GM12874 (cell line): ENCODE measurements at regions not wholly inside any gene's neighbourhood (a gene's known extent, or its start where the extent isn't known, plus 50 kb on each side); places are given as distances from the start of the nearest gene placed in this dataset.

Experiments used
- CTCF ChIP-seq: IDR thresholded peaks from 2 replicates; pipeline ENCODE4 v1.5.1; 2011; ENCODE audit warnings: low read depth, mild to moderate bottlenecking, control low read depth, low read length, moderate library complexity; ENCODE audit not compliant: insufficient read depth

DNA sequence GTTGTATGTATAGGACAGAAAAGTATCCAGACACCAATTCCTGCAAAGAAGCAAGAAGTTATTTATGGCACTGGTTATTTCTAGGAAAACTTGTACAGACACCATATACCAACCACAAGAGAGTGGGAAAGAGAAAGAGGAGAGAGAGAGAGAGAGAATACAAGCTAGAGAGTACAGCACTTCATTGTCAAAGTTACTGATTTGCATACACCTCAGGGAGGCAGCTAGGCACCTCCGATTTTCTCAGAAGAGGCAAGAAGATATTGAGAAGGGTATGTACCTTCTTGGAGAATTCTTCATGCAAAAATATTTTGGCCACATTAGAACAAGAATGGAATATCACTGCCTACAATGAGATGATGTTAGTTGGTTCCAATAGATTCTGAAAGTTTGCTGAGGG lies 333.9 kb upstream of the PIK3C3 start:
- no peak for TF ChIP-seq CTCF

- no peak for TF ChIP-seq CTCF
Measured at GRCh38 chr18:41618147-41618546, 336.9 kb upstream of the PIK3C3 start.

DNA sequence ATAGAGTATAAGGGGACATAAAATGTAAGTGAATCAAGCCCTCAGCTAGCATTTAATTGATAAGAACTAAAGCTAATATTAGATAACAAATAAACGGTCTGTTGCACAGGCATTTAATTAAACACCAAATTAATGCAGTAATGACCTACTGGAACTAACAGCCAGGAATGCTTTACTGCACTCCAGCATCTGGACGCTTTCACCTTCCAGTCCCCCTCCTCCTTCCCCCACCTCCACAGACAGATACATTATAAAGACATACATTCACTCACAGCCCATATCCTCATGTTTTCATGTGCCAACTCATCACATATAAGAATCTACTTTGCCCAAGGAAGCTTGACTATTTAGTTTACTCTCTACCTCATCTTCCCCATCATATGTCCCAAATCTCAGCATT lies 337.4 kb upstream of the PIK3C3 start:
- no peak for TF ChIP-seq CTCF

GRCh38 chr18:41613003-41613609 lies 341.9 kb upstream of the PIK3C3 start:
- no peak for TF ChIP-seq CTCF

GRCh38 chr18:41604964-41605363 lies 350.1 kb upstream of the PIK3C3 start:
- no peak for TF ChIP-seq CTCF

DNA sequence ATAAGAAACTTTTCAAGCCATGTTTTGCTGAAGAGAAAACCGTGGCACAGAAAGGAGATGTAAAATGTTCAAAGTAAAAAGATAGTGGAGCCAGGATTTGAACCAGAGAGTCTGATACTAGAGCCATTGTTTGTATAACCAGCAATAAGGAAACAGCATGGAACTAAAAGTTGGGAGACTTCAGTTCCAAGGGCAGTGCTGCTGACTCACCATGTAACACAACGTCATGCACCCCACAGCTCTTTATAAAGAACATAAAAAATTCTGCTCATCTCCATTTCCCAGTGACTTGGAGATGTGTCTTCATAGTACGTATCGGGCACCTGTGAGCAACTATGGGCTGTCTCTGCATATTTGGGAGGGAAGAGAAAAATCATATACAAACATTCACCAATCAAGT lies 353.0 kb upstream of the PIK3C3 start:
- no peak for TF ChIP-seq CTCF

DNA sequence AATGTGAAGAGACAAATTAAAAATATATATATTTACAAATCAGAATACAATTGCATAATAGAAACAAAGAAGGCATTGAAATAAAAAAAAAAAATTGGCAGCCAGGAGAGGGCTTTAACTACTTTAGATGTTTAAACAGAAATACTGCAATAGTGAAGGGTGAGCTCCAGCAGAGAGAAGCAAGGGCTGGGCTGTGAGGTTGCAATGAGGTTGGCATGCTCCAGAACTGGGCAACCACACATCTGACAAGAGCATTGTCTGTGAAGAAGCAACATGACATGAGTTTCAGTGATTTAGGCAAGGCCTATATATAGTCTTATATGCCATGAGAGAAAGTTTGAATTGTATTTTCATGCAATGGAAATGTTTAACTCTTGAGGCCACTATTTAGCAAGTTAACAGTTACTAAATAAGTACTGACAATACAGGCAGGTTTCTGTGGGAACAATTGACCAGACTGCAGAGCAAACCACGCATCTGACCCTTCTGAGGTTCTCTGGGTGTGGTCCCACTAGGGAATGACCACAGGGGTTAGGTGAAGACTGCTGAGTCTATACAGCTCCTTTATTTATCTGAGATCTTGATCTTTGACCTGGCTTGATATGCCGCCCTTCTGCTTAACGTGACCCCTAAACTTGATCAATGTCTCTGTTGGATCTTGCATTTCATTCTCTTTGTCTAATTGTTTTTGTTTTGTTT lies 354.2 kb upstream of the PIK3C3 start:
- no peak for TF ChIP-seq CTCF

- no peak for TF ChIP-seq CTCF
Measured at GRCh38 chr18:41599466-41599865, 355.6 kb upstream of the PIK3C3 start.
